ENCODE measurements at regions not wholly inside any gene's neighbourhood (a gene's known extent, or its start where the extent isn't known, plus 50 kb on each side); places are given as distances from the start of the nearest gene placed in this dataset.

- in situ Hi-C loops (cut with MboI; ENCODE audit: low sequenced_read_pairs in 4 of 4) (no loop called here), intact Hi-C loops (cut with DNase I; ENCODE audit: low total_unique reads) (no loop called here)
- H3K4me3 ChIP-seq: no peak overlapping the region
- no peaks in the 10 kb centered on the region for H3K27me3 ChIP-seq
- ATAC-seq: no peak
- H3K9me3 ChIP-seq: no peaks in the 10 kb centered on the region
- no peaks in the 10 kb centered on the region for H3K4me1 ChIP-seq
- no peak overlapping the region for H3K27ac ChIP-seq
- TF ChIP-seq POLR2A (IDR thresholded peaks at IDR 0.05) (no peak), CTCF (IDR thresholded peaks at IDR 0.05 in 4 of 5, conservative IDR thresholded peaks at IDR 0.05 in 1 of 5) (no peak)
- no peaks in the 10 kb centered on the region for H3K36me3 ChIP-seq
- no peak for DNase-seq
These were observed 121.8 kb downstream of the HAO1 start for GRCh38 chr20:7818477-7818876.

GRCh38 chr20:7820897-7821296, 119.4 kb downstream of the HAO1 start:
- no peaks in the 10 kb centered on the region for H3K4me1 ChIP-seq
- DNase-seq (no peak), ATAC-seq (no peak)
- TF ChIP-seq POLR2A (IDR thresholded peaks at IDR 0.05) (no peak), CTCF (IDR thresholded peaks at IDR 0.05 in 4 of 5, conservative IDR thresholded peaks at IDR 0.05 in 1 of 5) (no peak)
- intact Hi-C loops (cut with DNase I; ENCODE audit: low total_unique reads): no loop called here
- in situ Hi-C loops (cut with MboI; ENCODE audit: low sequenced_read_pairs in 4 of 4): no loop called here
- H3K27ac ChIP-seq: no peak overlapping the region
- no peaks in the 10 kb centered on the region for H3K9me3 ChIP-seq
- H3K27me3 ChIP-seq: no peaks in the 10 kb centered on the region
- H3K4me3 ChIP-seq: no peak overlapping the region
- H3K36me3 ChIP-seq: no peaks in the 10 kb centered on the region

- intact Hi-C loops (cut with DNase I; ENCODE audit: low total_unique reads): no loop called here
- H3K27me3 ChIP-seq: no peaks in the 10 kb centered on the region
- ATAC-seq (no peak), DNase-seq (no peak)
- TF ChIP-seq CTCF (IDR thresholded peaks at IDR 0.05 in 4 of 5, conservative IDR thresholded peaks at IDR 0.05 in 1 of 5) (no peak), POLR2A (IDR thresholded peaks at IDR 0.05) (no peak)
- no peaks in the 10 kb centered on the region for H3K36me3 ChIP-seq
- in situ Hi-C loops (cut with MboI; ENCODE audit: low sequenced_read_pairs in 4 of 4): no loop called here
- no peak overlapping the region for H3K4me3 ChIP-seq
- no peak overlapping the region for H3K27ac ChIP-seq
- no peaks in the 10 kb centered on the region for H3K9me3 ChIP-seq
- no peaks in the 10 kb centered on the region for H3K4me1 ChIP-seq
These were observed 117.5 kb downstream of the HAO1 start for GRCh38 chr20:7822772-7823171.

- intact Hi-C loops (cut with DNase I; ENCODE audit: low total_unique reads): no loop called here
- Histone ChIP-seq H3K36me3 (no peaks in the 10 kb centered on the region), H3K4me1 (no peaks in the 10 kb centered on the region), H3K4me3 (no peak overlapping the region), H3K27ac (no peak overlapping the region), H3K27me3 (no peaks in the 10 kb centered on the region), H3K9me3 (no peaks in the 10 kb centered on the region)
- ATAC-seq (no peak), DNase-seq (no peak)
- in situ Hi-C loops (cut with MboI; ENCODE audit: low sequenced_read_pairs in 4 of 4): no loop called here
- TF ChIP-seq CTCF (IDR thresholded peaks at IDR 0.05 in 4 of 5, conservative IDR thresholded peaks at IDR 0.05 in 1 of 5) (no peak), POLR2A (IDR thresholded peaks at IDR 0.05) (no peak)
These were observed 111.8 kb downstream of the HAO1 start for GRCh38 chr20:7828437-7828836.

- Histone ChIP-seq H3K27ac (no peak overlapping the region), H3K9me3 (no peaks in the 10 kb centered on the region), H3K36me3 (no peaks in the 10 kb centered on the region), H3K27me3 (no peaks in the 10 kb centered on the region), H3K4me3 (no peak overlapping the region), H3K4me1 (no peaks in the 10 kb centered on the region)
- intact Hi-C loops (cut with DNase I; ENCODE audit: low total_unique reads) (no loop called here), in situ Hi-C loops (cut with MboI; ENCODE audit: low sequenced_read_pairs in 4 of 4) (no loop called here)
- ATAC-seq: no peak
- TF ChIP-seq CTCF (IDR thresholded peaks at IDR 0.05 in 4 of 5, conservative IDR thresholded peaks at IDR 0.05 in 1 of 5): no peak
- no peak for TF ChIP-seq POLR2A (IDR thresholded peaks at IDR 0.05)
- DNase-seq: no peak
These were observed 111.2 kb downstream of the HAO1 start for GRCh38 chr20:7829031-7829430.
